Right lobe of liver (tissue), 6 donors: ENCODE measurements at regions not wholly inside any gene's neighbourhood (a gene's known extent, or its start where the extent isn't known, plus 50 kb on each side); places are given as distances from the start of the nearest gene placed in this dataset.

ENCODE experiments used
- ATAC-seq, 4 donors: fragments of 200-7000 bp; cut with Tn5 transposase; one replicate each; pipeline ENCODE4 v1.9.1; 2020; ENCODE audit warnings: mild to moderate bottlenecking in 4 of 4, moderate library complexity in 4 of 4
- DNase-seq, 3 donors: peaks; one replicate each; pipeline ENCODE4 v3.0.0-alpha.2; 2020
- H3K27ac ChIP-seq, 3 donors: fragments of 200-600 bp; one replicate each; pipeline ENCODE4 v1.8.0; 2022
- H3K27me3 ChIP-seq, 2 donors: fragments of 200-600 bp; one replicate each; pipeline ENCODE4 v1.8.0; 2022
- H3K36me3 ChIP-seq, 4 donors: fragments of 200-600 bp; sonication (generic) in 1 of 4; one replicate each; pipeline versions ENCODE4 v1.5.1 to v1.8.0; 2017 to 2022; ENCODE audit warnings: control low read depth in 1 of 4
- H3K4me1 ChIP-seq, 4 donors: fragments of 200-600 bp; sonication (generic) in 1 of 4; one replicate each; pipeline versions ENCODE4 v1.5.1 to v1.8.0; 2017 to 2022; ENCODE audit warnings: control low read depth in 1 of 4
- H3K4me3 ChIP-seq, 3 donors: fragments of 200-600 bp; one replicate each; pipeline ENCODE4 v1.8.0; 2022
- H3K9me3 ChIP-seq, 4 donors: fragments of 200-600 bp; sonication (generic) in 1 of 4; one replicate each; pipeline versions ENCODE4 v1.5.1 to v1.8.0; 2017 to 2022; ENCODE audit warnings: control low read depth in 1 of 4
- CTCF ChIP-seq, 4 donors: fragments of 200-600 bp in 3 of 4; fragments of 450-650 bp in 1 of 4; IDR thresholded peaks; one replicate each; pipeline versions ENCODE4 v1.5.1 to v1.8.0; 2016 to 2022; ENCODE audit warnings: antibody characterized with exemption in 4 of 4, mild to moderate bottlenecking in 2 of 4
- POLR2A ChIP-seq: fragments of 450-650 bp; IDR thresholded peaks from one replicate; pipeline ENCODE4 v1.6.1; 2017; ENCODE audit warnings: antibody characterized with exemption, mild to moderate bottlenecking
- WGBS: methylation state at CpG from one replicate; pipeline ENCODE4 v1.1.6; 2018; ENCODE audit warnings: low coverage, low lambda C conversion rate; ENCODE audit not compliant: insufficient coverage; ENCODE audit errors: missing lambda C conversion rate; 5-methylcytosine and 5-hydroxymethylcytosine counted together
- intact Hi-C, 2 donors: fragments of 100-400 bp; cut with DNase I; formaldehyde crosslinking; loops; one replicate each; pipeline versions ENCODE4 v1.11.2 to v1.14.1; 2022
- donor health status: DM: no; HTN: yes; CAD: no.
- donor health status: DM: no; HTN: no; CAD: no.
- donor health status: DM: no; HTN: no; CAD: no.
- donor health status: DM: no; HTN: yes; CAD: no.
- donor health status: DM: no; HTN: yes; CAD: no.

- ATAC-seq (no peak), DNase-seq (no peak)
- H3K36me3 ChIP-seq: no peaks in the 10 kb centered on the region
- intact Hi-C loops: no loop called here
- TF ChIP-seq CTCF (IDR thresholded peaks at IDR 0.05) (no peak), POLR2A (no peak)
- no peaks in the 10 kb centered on the region for H3K9me3 ChIP-seq
- H3K27me3 ChIP-seq: no peaks in the 10 kb centered on the region
- no peak overlapping the region for H3K27ac ChIP-seq
- H3K4me3 ChIP-seq: no peak overlapping the region
- H3K4me1 ChIP-seq: no peaks in the 10 kb centered on the region
- 38% methylated on average over 2 of the region's 2 CpGs for WGBS
These were observed 58.8 kb upstream of the CD302 start for GRCh38 chr2:159856760-159857159.

GRCh38 chr2:159855557-159856061 lies 57.6 kb upstream of the CD302 start:
- 60% methylated on average over 3 of the region's 5 CpGs for WGBS
- TF ChIP-seq CTCF (IDR thresholded peaks at IDR 0.05): no peak
- TF ChIP-seq POLR2A: no peak
- intact Hi-C loops: no loop called here
- no peak for DNase-seq
- Histone ChIP-seq H3K36me3 (no peaks in the 10 kb centered on the region), H3K4me1 (no peaks in the 10 kb centered on the region), H3K27me3 (no peaks in the 10 kb centered on the region), H3K4me3 (no peak overlapping the region), H3K27ac (no peak overlapping the region), H3K9me3 (no peaks in the 10 kb centered on the region)
- peak in 1 of 4 donors; percentile 23 for ATAC-seq

GRCh38 chr2:159855143-159855542 lies 57.1 kb upstream of the CD302 start:
- intact Hi-C loops: no loop called here
- Histone ChIP-seq H3K27ac (no peak overlapping the region), H3K36me3 (no peaks in the 10 kb centered on the region), H3K9me3 (no peaks in the 10 kb centered on the region), H3K4me3 (no peak overlapping the region), H3K4me1 (no peaks in the 10 kb centered on the region), H3K27me3 (no peaks in the 10 kb centered on the region)
- ATAC-seq: no peak
- DNase-seq: no peak
- TF ChIP-seq POLR2A (no peak), CTCF (IDR thresholded peaks at IDR 0.05) (no peak)
- 86% methylated on average over 3 of the region's 3 CpGs for WGBS

GRCh38 chr2:159854481-159854880 lies 56.5 kb upstream of the CD302 start:
- DNase-seq (no peak), ATAC-seq (no peak)
- no peaks in the 10 kb centered on the region for H3K9me3 ChIP-seq
- no peaks in the 10 kb centered on the region for H3K4me1 ChIP-seq
- H3K27me3 ChIP-seq: no peaks in the 10 kb centered on the region
- H3K27ac ChIP-seq: no peak overlapping the region
- intact Hi-C loops: no loop called here
- no peak overlapping the region for H3K4me3 ChIP-seq
- no peak for TF ChIP-seq CTCF (IDR thresholded peaks at IDR 0.05)
- H3K36me3 ChIP-seq: no peaks in the 10 kb centered on the region
- 69% methylated on average over 3 of the region's 3 CpGs for WGBS

- no peak for ATAC-seq
- WGBS: 53% methylated on average over 4 of the region's 4 CpGs
- TF ChIP-seq CTCF (IDR thresholded peaks at IDR 0.05) (no peak), POLR2A (no peak)
These were observed 55.1 kb upstream of the CD302 start for GRCh38 chr2:159853101-159853500.

More at GRCh38 chr2:159853101-159853500, 55.1 kb upstream of the CD302 start:
- DNase-seq: no peak
- Histone ChIP-seq H3K36me3 (no peaks in the 10 kb centered on the region), H3K9me3 (no peaks in the 10 kb centered on the region), H3K27me3 (no peaks in the 10 kb centered on the region), H3K27ac (no peak overlapping the region), H3K4me3 (no peak overlapping the region), H3K4me1 (no peaks in the 10 kb centered on the region)
- intact Hi-C loops: no loop called here
